Pancreas (tissue), 10 donors: ENCODE measurements at regions not wholly inside any gene's neighbourhood (a gene's known extent, or its start where the extent isn't known, plus 50 kb on each side); places are given as distances from the start of the nearest gene placed in this dataset.

Source experiments
- ATAC-seq, 4 donors: fragments of 200-7000 bp; cut with Tn5 transposase; one replicate each; pipeline versions ENCODE4 v1.8.0 to v1.9.1; 2020; ENCODE audit warnings: mild to moderate bottlenecking in 4 of 4, moderate library complexity in 4 of 4
- DNase-seq, 6 donors: peaks; one replicate each; pipeline ENCODE4 v3.0.0-alpha.2; 2020
- FAIRE-seq: peaks from 2 replicates; lab custom pipeline; 2012; peaks lifted over from hg19 to GRCh38; lab: Jason Lieb, UNC
- H3K27ac ChIP-seq, 4 donors: fragments of 200-600 bp; sonication (generic); 1 replicate in 3 of 4; 2 replicates in 1 of 4; pipeline versions ENCODE4 v1.5.0 to v1.8.0; 2020
- H3K27me3 ChIP-seq, 4 donors: fragments of 200-600 bp; one replicate each; pipeline ENCODE4 v1.8.0; 2021
- H3K36me3 ChIP-seq, 3 donors: fragments of 200-600 bp; sonication (generic) in 1 of 3; one replicate each; pipeline versions ENCODE4 v1.5.0 to v1.8.0; 2020 to 2021
- H3K4me1 ChIP-seq, 3 donors: fragments of 200-600 bp; one replicate each; pipeline ENCODE4 v1.8.0; 2021
- H3K4me3 ChIP-seq, 4 donors: fragments of 200-600 bp; sonication (generic) in 2 of 4; one replicate each; pipeline versions ENCODE4 v1.5.0 to v1.8.0; 2020 to 2021
- H3K9me3 ChIP-seq, 4 donors: fragments of 200-600 bp; one replicate each; pipeline ENCODE4 v1.8.0; 2021
- WGBS, 2 donors: extraction: QIAGEN DNeasy Blood & Tissue Kit; methylation state at CpG; one replicate each; pipeline ENCODE4 v1.1.7; 2013; 5-methylcytosine and 5-hydroxymethylcytosine counted together
- intact Hi-C, 3 donors: fragments of 100-400 bp; cut with DNase I; formaldehyde crosslinking; loops; one replicate each; pipeline versions ENCODE4 v1.11.1 to v1.14.2; 2022
- TF ChIP-seq, protein P1 (sequence below), 4 donors: fragments of 200-600 bp; sonication (generic) in 3 of 4; IDR thresholded peaks; one replicate each; pipeline versions ENCODE4 v1.5.0 to v1.8.0; 2021; ENCODE audit warnings: antibody characterized with exemption in 4 of 4
- donor health status: healthy with polysubstance abuse.
- donor health status: DM: no; HTN: no; CAD: no; lungs with moderate emphysema.
- donor health status: DM: no; HTN: no; CAD: no.
- donor health status: control.
- donor health status: control.
- donor health status: Bipolar disorder and iron deficiency.
- donor health status: DM: yes; HTN: yes; CAD: no.
- donor health status: DM: no; HTN: no; CAD: no.
- donor health status: DM: no; HTN: no; CAD: no.
- donor health status: DM: yes; HTN: yes; CAD: no.

DNA sequence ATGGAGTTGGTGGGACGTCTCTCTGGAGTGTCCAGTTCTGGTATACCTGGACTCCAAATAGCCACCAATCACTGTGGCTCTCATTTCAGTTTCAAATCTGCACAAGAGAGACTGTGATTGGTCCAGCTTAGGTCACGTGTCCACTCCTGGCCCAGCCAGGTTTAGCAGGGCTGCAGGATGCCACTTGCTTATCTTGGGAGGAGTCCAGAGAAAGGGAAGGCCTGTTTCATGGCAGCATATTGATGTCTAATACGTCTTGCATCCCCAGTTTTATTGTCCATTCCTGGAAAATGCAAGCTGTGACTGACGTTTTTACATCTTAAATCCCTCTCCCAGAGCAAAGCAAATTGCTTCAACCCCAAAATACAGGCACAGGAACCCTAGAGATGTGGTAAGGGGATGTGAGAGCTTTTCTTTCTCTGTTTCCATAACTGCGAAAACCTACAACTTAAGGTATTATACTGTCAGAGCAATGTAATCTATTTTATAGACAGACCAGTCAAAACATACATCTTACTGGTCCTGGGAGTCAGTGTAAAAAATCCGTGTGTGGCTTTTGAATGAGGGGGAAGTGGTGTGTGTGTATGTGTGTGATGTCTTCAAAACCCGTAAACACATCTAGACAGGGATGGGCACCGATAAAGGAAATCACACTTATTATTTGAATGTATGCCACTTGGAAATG, 274.4 kb downstream of the TLE3 start:
- no peaks in the 10 kb centered on the region for H3K9me3 ChIP-seq
- H3K27ac ChIP-seq, result no peak overlapping the region
- 61 to 69% methylated on average over 8 of the region's 8 CpGs for WGBS, 2 donors
- no peaks in the 10 kb centered on the region for H3K4me1 ChIP-seq
- no peak for ATAC-seq
- no peaks in the 10 kb centered on the region for H3K27me3 ChIP-seq
- intact Hi-C loops, result no loop called here
- H3K36me3 ChIP-seq, result no peaks in the 10 kb centered on the region
- no peak for FAIRE-seq
- no peak overlapping the region for H3K4me3 ChIP-seq
- TF ChIP-seq, protein P1, sequence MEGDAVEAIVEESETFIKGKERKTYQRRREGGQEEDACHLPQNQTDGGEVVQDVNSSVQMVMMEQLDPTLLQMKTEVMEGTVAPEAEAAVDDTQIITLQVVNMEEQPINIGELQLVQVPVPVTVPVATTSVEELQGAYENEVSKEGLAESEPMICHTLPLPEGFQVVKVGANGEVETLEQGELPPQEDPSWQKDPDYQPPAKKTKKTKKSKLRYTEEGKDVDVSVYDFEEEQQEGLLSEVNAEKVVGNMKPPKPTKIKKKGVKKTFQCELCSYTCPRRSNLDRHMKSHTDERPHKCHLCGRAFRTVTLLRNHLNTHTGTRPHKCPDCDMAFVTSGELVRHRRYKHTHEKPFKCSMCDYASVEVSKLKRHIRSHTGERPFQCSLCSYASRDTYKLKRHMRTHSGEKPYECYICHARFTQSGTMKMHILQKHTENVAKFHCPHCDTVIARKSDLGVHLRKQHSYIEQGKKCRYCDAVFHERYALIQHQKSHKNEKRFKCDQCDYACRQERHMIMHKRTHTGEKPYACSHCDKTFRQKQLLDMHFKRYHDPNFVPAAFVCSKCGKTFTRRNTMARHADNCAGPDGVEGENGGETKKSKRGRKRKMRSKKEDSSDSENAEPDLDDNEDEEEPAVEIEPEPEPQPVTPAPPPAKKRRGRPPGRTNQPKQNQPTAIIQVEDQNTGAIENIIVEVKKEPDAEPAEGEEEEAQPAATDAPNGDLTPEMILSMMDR (IDR thresholded peaks at IDR 0.05), result no peak
- DNase-seq, result no peak

GRCh38 chr15:69824075-69824876, 273.4 kb downstream of the TLE3 start:
- H3K9me3 ChIP-seq, result no peaks in the 10 kb centered on the region
- WGBS, 2 donors, result 66 to 74% methylated on average over 9 of the region's 9 CpGs
- TF ChIP-seq, protein P1 (IDR thresholded peaks at IDR 0.05), result no peak
- no peak overlapping the region for H3K4me3 ChIP-seq
- no peaks in the 10 kb centered on the region for H3K27me3 ChIP-seq
- no peak for DNase-seq
- intact Hi-C loops, result no loop called here
- ATAC-seq, result no peak
- FAIRE-seq, result no peak
- H3K36me3 ChIP-seq, result no peaks in the 10 kb centered on the region
- H3K27ac ChIP-seq, result no peak overlapping the region
- H3K4me1 ChIP-seq, result no peaks in the 10 kb centered on the region

GRCh38 chr15:69824877-69825406, 272.8 kb downstream of the TLE3 start:
- no peak for ATAC-seq
- Histone ChIP-seq H3K9me3 (no peaks in the 10 kb centered on the region), H3K36me3 (no peaks in the 10 kb centered on the region), H3K4me3 (no peak overlapping the region), H3K27me3 (no peaks in the 10 kb centered on the region), H3K27ac (no peak overlapping the region), H3K4me1 (no peaks in the 10 kb centered on the region)
- DNase-seq, result no peak
- TF ChIP-seq, protein P1 (IDR thresholded peaks at IDR 0.05), result no peak
- 90 to 96% methylated on average over 2 of the region's 2 CpGs for WGBS, 2 donors
- no peak for FAIRE-seq
- intact Hi-C loops, result no loop called here

DNA sequence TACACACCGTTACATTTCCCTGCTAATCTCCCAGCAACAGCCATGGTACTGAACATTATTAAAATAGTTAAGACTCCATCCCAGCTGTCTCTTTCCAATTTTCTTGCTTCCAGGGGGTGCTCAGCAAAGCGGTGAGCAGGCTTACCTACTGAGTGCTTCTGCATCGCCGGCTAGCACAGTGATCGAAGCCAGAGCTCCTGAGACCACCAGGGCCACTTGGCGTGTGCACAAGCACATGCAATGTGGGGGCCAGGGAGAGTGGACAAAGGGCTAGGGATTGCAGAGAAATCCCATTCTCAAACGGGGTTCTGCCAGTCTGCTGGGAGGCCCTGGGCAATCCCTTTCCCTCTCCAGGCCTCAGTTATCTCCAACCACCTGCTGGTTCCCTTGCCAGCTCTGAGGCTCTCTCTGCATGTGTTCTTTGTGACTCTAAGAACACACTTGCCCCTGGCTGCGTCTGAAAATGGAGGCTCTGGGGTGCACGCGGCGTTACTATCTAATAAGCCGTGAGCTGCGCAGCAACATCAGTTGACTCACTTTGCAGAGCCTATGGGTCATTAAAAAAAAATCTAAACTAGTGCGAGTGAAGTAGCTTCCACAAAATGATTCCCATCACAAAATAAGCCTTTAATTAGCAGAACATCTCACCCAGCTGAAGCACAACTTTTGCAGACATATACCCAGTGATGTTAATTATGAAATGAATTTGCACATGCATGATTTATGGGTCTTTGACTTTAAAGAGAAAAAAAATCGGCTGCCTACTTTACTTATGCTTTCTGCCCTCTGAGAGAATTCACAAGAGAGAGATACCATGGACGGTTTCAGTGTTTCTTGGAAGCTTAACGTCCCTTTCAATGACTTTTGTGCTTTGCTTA, 271.5 kb downstream of the TLE3 start:
- Histone ChIP-seq H3K27me3 (no peaks in the 10 kb centered on the region), H3K36me3 (no peaks in the 10 kb centered on the region), H3K27ac (no peak overlapping the region), H3K9me3 (no peaks in the 10 kb centered on the region), H3K4me1 (no peaks in the 10 kb centered on the region), H3K4me3 (no peak overlapping the region)
- intact Hi-C loops, result no loop called here
- TF ChIP-seq, protein P1 (IDR thresholded peaks at IDR 0.05), result no peak
- ATAC-seq, result no peak
- no peak for DNase-seq
- WGBS, 2 donors, result 71 to 80% methylated on average over 17 of the region's 17 CpGs
- FAIRE-seq, result no peak
